ENCODE measurements at regions not wholly inside any gene's neighbourhood (a gene's known extent, or its start where the extent isn't known, plus 50 kb on each side); places are given as distances from the start of the nearest gene placed in this dataset.

- Histone ChIP-seq H3K9ac (ENCODE audit: low read length) (no peak overlapping the region), H3K4me1 (ENCODE audit: control insufficient read depth, insufficient read depth, low read length) (peaks cover 2% of the 10 kb centered on the region), H3K4me3 (ENCODE audit: low read length) (no peak overlapping the region), H3K27ac (ENCODE audit: low read depth, low read length) (no peak overlapping the region), H3K36me3 (ENCODE audit: control insufficient read depth, insufficient read depth, low read length) (no peaks in the 10 kb centered on the region), H3K27me3 (ENCODE audit: control insufficient read depth, insufficient read depth, low read length) (no peaks in the 10 kb centered on the region)
Observed at GRCh38 chr12:94789510-94790225, 139.3 kb upstream of the TMCC3 start.

- Histone ChIP-seq H3K4me1 (ENCODE audit: control insufficient read depth, insufficient read depth, low read length) (peaks cover 2% of the 10 kb centered on the region), H3K9ac (ENCODE audit: low read length) (no peak overlapping the region), H3K36me3 (ENCODE audit: control insufficient read depth, insufficient read depth, low read length) (no peaks in the 10 kb centered on the region)
Observed at GRCh38 chr12:94788298-94788697, 137.9 kb upstream of the TMCC3 start.

GRCh38 chr12:94786906-94787305, 136.5 kb upstream of the TMCC3 start:
- H3K36me3 ChIP-seq (ENCODE audit: control insufficient read depth, insufficient read depth, low read length): no peaks in the 10 kb centered on the region
- H3K4me3 ChIP-seq (ENCODE audit: low read length): no peak overlapping the region
- no peaks in the 10 kb centered on the region for H3K27me3 ChIP-seq (ENCODE audit: control insufficient read depth, insufficient read depth, low read length)
- H3K9ac ChIP-seq (ENCODE audit: low read length): no peak overlapping the region
- H3K27ac ChIP-seq (ENCODE audit: low read depth, low read length): no peak overlapping the region
- H3K4me1 ChIP-seq (ENCODE audit: control insufficient read depth, insufficient read depth, low read length): no peaks in the 10 kb centered on the region

More at GRCh38 chr12:94788298-94788697, 137.9 kb upstream of the TMCC3 start:
- no peak overlapping the region for H3K27ac ChIP-seq (ENCODE audit: low read depth, low read length)
- no peak overlapping the region for H3K4me3 ChIP-seq (ENCODE audit: low read length)
- no peaks in the 10 kb centered on the region for H3K27me3 ChIP-seq (ENCODE audit: control insufficient read depth, insufficient read depth, low read length)

GRCh38 chr12:94783862-94784261, 133.5 kb upstream of the TMCC3 start:
- Histone ChIP-seq H3K27me3 (ENCODE audit: control insufficient read depth, insufficient read depth, low read length) (no peaks in the 10 kb centered on the region), H3K27ac (ENCODE audit: low read depth, low read length) (no peak overlapping the region), H3K4me3 (ENCODE audit: low read length) (no peak overlapping the region), H3K4me1 (ENCODE audit: control insufficient read depth, insufficient read depth, low read length) (no peaks in the 10 kb centered on the region), H3K9ac (ENCODE audit: low read length) (no peak overlapping the region), H3K36me3 (ENCODE audit: control insufficient read depth, insufficient read depth, low read length) (no peaks in the 10 kb centered on the region)

- no peaks in the 10 kb centered on the region for H3K4me1 ChIP-seq (ENCODE audit: control insufficient read depth, insufficient read depth, low read length)
- no peak overlapping the region for H3K4me3 ChIP-seq (ENCODE audit: low read length)
- no peaks in the 10 kb centered on the region for H3K36me3 ChIP-seq (ENCODE audit: control insufficient read depth, insufficient read depth, low read length)
- no peak overlapping the region for H3K9ac ChIP-seq (ENCODE audit: low read length)
- no peak overlapping the region for H3K27ac ChIP-seq (ENCODE audit: low read depth, low read length)
- no peaks in the 10 kb centered on the region for H3K27me3 ChIP-seq (ENCODE audit: control insufficient read depth, insufficient read depth, low read length)
Observed at GRCh38 chr12:94783343-94783742, 133.0 kb upstream of the TMCC3 start.

GRCh38 chr12:94781835-94782234, 131.5 kb upstream of the TMCC3 start:
- no peak overlapping the region for H3K9ac ChIP-seq (ENCODE audit: low read length)
- H3K36me3 ChIP-seq (ENCODE audit: control insufficient read depth, insufficient read depth, low read length): no peaks in the 10 kb centered on the region
- H3K4me3 ChIP-seq (ENCODE audit: low read length): no peak overlapping the region
- H3K27ac ChIP-seq (ENCODE audit: low read depth, low read length): no peak overlapping the region
- H3K4me1 ChIP-seq (ENCODE audit: control insufficient read depth, insufficient read depth, low read length): no peaks in the 10 kb centered on the region
- no peaks in the 10 kb centered on the region for H3K27me3 ChIP-seq (ENCODE audit: control insufficient read depth, insufficient read depth, low read length)

- Histone ChIP-seq H3K9ac (ENCODE audit: low read length) (no peak overlapping the region), H3K4me3 (ENCODE audit: low read length) (no peak overlapping the region), H3K27ac (ENCODE audit: low read depth, low read length) (no peak overlapping the region), H3K4me1 (ENCODE audit: control insufficient read depth, insufficient read depth, low read length) (no peaks in the 10 kb centered on the region), H3K36me3 (ENCODE audit: control insufficient read depth, insufficient read depth, low read length) (no peaks in the 10 kb centered on the region), H3K27me3 (ENCODE audit: control insufficient read depth, insufficient read depth, low read length) (no peaks in the 10 kb centered on the region)
Observed at GRCh38 chr12:94779485-94779884, 129.1 kb upstream of the TMCC3 start.

GRCh38 chr12:94777936-94778335, 127.6 kb upstream of the TMCC3 start:
- Histone ChIP-seq H3K4me1 (ENCODE audit: control insufficient read depth, insufficient read depth, low read length) (no peaks in the 10 kb centered on the region), H3K4me3 (ENCODE audit: low read length) (no peak overlapping the region), H3K36me3 (ENCODE audit: control insufficient read depth, insufficient read depth, low read length) (no peaks in the 10 kb centered on the region), H3K27me3 (ENCODE audit: control insufficient read depth, insufficient read depth, low read length) (no peaks in the 10 kb centered on the region), H3K27ac (ENCODE audit: low read depth, low read length) (no peak overlapping the region), H3K9ac (ENCODE audit: low read length) (no peak overlapping the region)

GRCh38 chr12:94775710-94776109, 125.4 kb upstream of the TMCC3 start:
- no peaks in the 10 kb centered on the region for H3K27me3 ChIP-seq (ENCODE audit: control insufficient read depth, insufficient read depth, low read length)
- H3K4me3 ChIP-seq (ENCODE audit: low read length): no peak overlapping the region
- no peak overlapping the region for H3K27ac ChIP-seq (ENCODE audit: low read depth, low read length)
- no peak overlapping the region for H3K9ac ChIP-seq (ENCODE audit: low read length)
- no peaks in the 10 kb centered on the region for H3K36me3 ChIP-seq (ENCODE audit: control insufficient read depth, insufficient read depth, low read length)
- no peaks in the 10 kb centered on the region for H3K4me1 ChIP-seq (ENCODE audit: control insufficient read depth, insufficient read depth, low read length)

GRCh38 chr12:94771741-94772140, 121.4 kb upstream of the TMCC3 start:
- H3K27ac ChIP-seq (ENCODE audit: low read depth, low read length): no peak overlapping the region

GRCh38 chr12:94771199-94771598, 120.8 kb upstream of the TMCC3 start:
- no peak overlapping the region for H3K4me3 ChIP-seq (ENCODE audit: low read length)
- no peaks in the 10 kb centered on the region for H3K4me1 ChIP-seq (ENCODE audit: control insufficient read depth, insufficient read depth, low read length)
- no peaks in the 10 kb centered on the region for H3K27me3 ChIP-seq (ENCODE audit: control insufficient read depth, insufficient read depth, low read length)
- no peak overlapping the region for H3K27ac ChIP-seq (ENCODE audit: low read depth, low read length)
- no peaks in the 10 kb centered on the region for H3K36me3 ChIP-seq (ENCODE audit: control insufficient read depth, insufficient read depth, low read length)
- no peak overlapping the region for H3K9ac ChIP-seq (ENCODE audit: low read length)

More at GRCh38 chr12:94771741-94772140, 121.4 kb upstream of the TMCC3 start:
- no peaks in the 10 kb centered on the region for H3K4me1 ChIP-seq (ENCODE audit: control insufficient read depth, insufficient read depth, low read length)
- H3K9ac ChIP-seq (ENCODE audit: low read length): no peak overlapping the region
- H3K27me3 ChIP-seq (ENCODE audit: control insufficient read depth, insufficient read depth, low read length): no peaks in the 10 kb centered on the region
- H3K4me3 ChIP-seq (ENCODE audit: low read length): no peak overlapping the region
- no peaks in the 10 kb centered on the region for H3K36me3 ChIP-seq (ENCODE audit: control insufficient read depth, insufficient read depth, low read length)

- Histone ChIP-seq H3K4me3 (ENCODE audit: low read length) (no peak overlapping the region), H3K36me3 (ENCODE audit: control insufficient read depth, insufficient read depth, low read length) (no peaks in the 10 kb centered on the region), H3K27me3 (ENCODE audit: control insufficient read depth, insufficient read depth, low read length) (no peaks in the 10 kb centered on the region), H3K27ac (ENCODE audit: low read depth, low read length) (no peak overlapping the region), H3K9ac (ENCODE audit: low read length) (no peak overlapping the region), H3K4me1 (ENCODE audit: control insufficient read depth, insufficient read depth, low read length) (no peaks in the 10 kb centered on the region)
Observed at GRCh38 chr12:94770791-94771190, 120.4 kb upstream of the TMCC3 start.
